ENCODE measurements at regions not wholly inside any gene's neighbourhood (a gene's known extent, or its start where the extent isn't known, plus 50 kb on each side); places are given as distances from the start of the nearest gene placed in this dataset.
A peak's percentile ranks its signal among the peaks of the same experiment; 100 is the strongest.

GRCh38 chr5:105587963-105588662, 2025.5 kb upstream of the NUDT12 start:
- Mint-ChIP-seq H3K4me3 (ENCODE audit: unreplicated experiment) (no peak overlapping the region), H3K9me3 (ENCODE audit: unreplicated experiment) (no peaks in the 10 kb centered on the region), H3K4me1 (ENCODE audit: insufficient read depth, unreplicated experiment) (no peaks in the 10 kb centered on the region), H3K27me3 (ENCODE audit: insufficient read depth, unreplicated experiment) (no peaks in the 10 kb centered on the region), H3K36me3 (ENCODE audit: insufficient read depth, unreplicated experiment) (no peaks in the 10 kb centered on the region), H3K27ac (ENCODE audit: low read depth, unreplicated experiment) (no peak overlapping the region)
- CTCF ChIA-PET = interaction anchor here (0.7 kb wide), 2 partner anchors 341 to 784 kb away, joined by 3 read pairs; no protein-coding TSS in a partner anchor
- DNase-seq (ENCODE audit: unreplicated experiment) = peak; percentile 25
- TF ChIP-seq CTCF (IDR thresholded peaks at IDR 0.05; ENCODE audit: unreplicated experiment) = no peak
- no TSS peak for BruUV-seq (replicated peaks)
- POLR2A ChIA-PET = no interaction called here
- intact Hi-C loops (cut with micrococcal nuclease) = no loop called here

- ChIA-PET CTCF (interaction anchor here (0.6 to 0.9 kb wide), 2 partner anchors 9 to 1776 kb away, joined by 4 to 7 read pairs; no protein-coding TSS in a partner anchor), POLR2A (interaction anchor here (0.6 kb wide), 1 partner anchor 42 kb away, joined by 3 read pairs; no protein-coding TSS in a partner anchor)
- no peak overlapping the region for H3K4me3 Mint-ChIP-seq (ENCODE audit: unreplicated experiment)
- no peaks in the 10 kb centered on the region for H3K27me3 Mint-ChIP-seq (ENCODE audit: insufficient read depth, unreplicated experiment)
- TF ChIP-seq CTCF (IDR thresholded peaks at IDR 0.05; ENCODE audit: unreplicated experiment) = no peak
- no peaks in the 10 kb centered on the region for H3K9me3 Mint-ChIP-seq (ENCODE audit: unreplicated experiment)
- DNase-seq (ENCODE audit: unreplicated experiment) = no peak
- intact Hi-C loops (cut with micrococcal nuclease) = no loop called here
- H3K27ac Mint-ChIP-seq (ENCODE audit: low read depth, unreplicated experiment) = no peak overlapping the region
- H3K4me1 Mint-ChIP-seq (ENCODE audit: insufficient read depth, unreplicated experiment) = no peaks in the 10 kb centered on the region
- no TSS peak for BruUV-seq (replicated peaks)
- H3K36me3 Mint-ChIP-seq (ENCODE audit: insufficient read depth, unreplicated experiment) = no peaks in the 10 kb centered on the region
Measured at GRCh38 chr5:105581988-105582690, 2019.5 kb upstream of the NUDT12 start.

GRCh38 chr5:105573575-105573974, 2011.0 kb upstream of the NUDT12 start:
- ChIA-PET POLR2A (no interaction called here), CTCF (interaction anchor here (0.6 to 0.9 kb wide), 2 partner anchors 8 to 32 kb away, joined by 4 read pairs; no protein-coding TSS in a partner anchor)
- TF ChIP-seq CTCF (IDR thresholded peaks at IDR 0.05; ENCODE audit: unreplicated experiment) = no peak
- H3K4me3 Mint-ChIP-seq (ENCODE audit: unreplicated experiment) = no peak overlapping the region
- H3K36me3 Mint-ChIP-seq (ENCODE audit: insufficient read depth, unreplicated experiment) = no peaks in the 10 kb centered on the region
- intact Hi-C loops (cut with micrococcal nuclease) = no loop called here
- no peak overlapping the region for H3K27ac Mint-ChIP-seq (ENCODE audit: low read depth, unreplicated experiment)
- no TSS peak for BruUV-seq (replicated peaks)
- no peaks in the 10 kb centered on the region for H3K9me3 Mint-ChIP-seq (ENCODE audit: unreplicated experiment)
- H3K27me3 Mint-ChIP-seq (ENCODE audit: insufficient read depth, unreplicated experiment) = no peaks in the 10 kb centered on the region
- no peaks in the 10 kb centered on the region for H3K4me1 Mint-ChIP-seq (ENCODE audit: insufficient read depth, unreplicated experiment)
- DNase-seq (ENCODE audit: unreplicated experiment) = peak; percentile 4

- BruUV-seq (replicated peaks) = no TSS peak
- H3K4me3 Mint-ChIP-seq (ENCODE audit: unreplicated experiment) = no peak overlapping the region
- ChIA-PET POLR2A (interaction anchor here (0.7 kb wide), 1 partner anchor 709 kb away, joined by 3 read pairs; no protein-coding TSS in a partner anchor), CTCF (no interaction called here)
- DNase-seq (ENCODE audit: unreplicated experiment) = no peak
- peaks cover 10% of the 10 kb centered on the region for H3K9me3 Mint-ChIP-seq (ENCODE audit: unreplicated experiment)
- intact Hi-C loops (cut with micrococcal nuclease) = no loop called here
- no peak for TF ChIP-seq CTCF (IDR thresholded peaks at IDR 0.05; ENCODE audit: unreplicated experiment)
- no peaks in the 10 kb centered on the region for H3K27me3 Mint-ChIP-seq (ENCODE audit: insufficient read depth, unreplicated experiment)
- H3K4me1 Mint-ChIP-seq (ENCODE audit: insufficient read depth, unreplicated experiment) = no peaks in the 10 kb centered on the region
- no peak overlapping the region for H3K27ac Mint-ChIP-seq (ENCODE audit: low read depth, unreplicated experiment)
- no peaks in the 10 kb centered on the region for H3K36me3 Mint-ChIP-seq (ENCODE audit: insufficient read depth, unreplicated experiment)
Measured at GRCh38 chr5:105565531-105565930, 2002.9 kb upstream of the NUDT12 start.

Data from MCF 10A (cell line).